A673 (cell line): ENCODE measurements at regions not wholly inside any gene's neighbourhood (a gene's known extent, or its start where the extent isn't known, plus 50 kb on each side); places are given as distances from the start of the nearest gene placed in this dataset.

Experiments
- CTCF ChIP-seq: fragments of 300-800, 200-600 bp; sonication (generic); conservative IDR thresholded peaks from 2 replicates; pipeline ENCODE4 v1.5.1; 2017; ENCODE audit warnings: low read depth, mild to moderate bottlenecking, antibody characterized with exemption, low read length, moderate library complexity, mixed read lengths
- EZH2 ChIP-seq: fragments of 200-600 bp; sonication (generic); IDR thresholded peaks from 2 replicates; pipeline ENCODE4 v1.6.1; 2017; ENCODE audit warnings: borderline replicate concordance, low read depth, mild to moderate bottlenecking, mixed read lengths, antibody characterized with exemption, low read length; ENCODE audit not compliant: poor library complexity, severe bottlenecking

GRCh38 chr6:94217836-94218235, 798.5 kb upstream of the EPHA7 start:
- TF ChIP-seq CTCF: no peak
- TF ChIP-seq EZH2: no peak
